ENCODE measurements at regions not wholly inside any gene's neighbourhood (a gene's known extent, or its start where the extent isn't known, plus 50 kb on each side); places are given as distances from the start of the nearest gene placed in this dataset.

GRCh38 chr1:4045397-4046010, 145.4 kb upstream of the C1orf174 start:
- TF ChIP-seq CTCF (IDR thresholded peaks at IDR 0.05): no peak
- TF ChIP-seq EP300 (IDR thresholded peaks at IDR 0.05): no peak
- no peak for TF ChIP-seq POLR2A (IDR thresholded peaks at IDR 0.05)
- TF ChIP-seq POLR2AphosphoS5 (IDR thresholded peaks at IDR 0.05): no peak
